IMR-90 (cell line): ENCODE measurements at regions not wholly inside any gene's neighbourhood (a gene's known extent, or its start where the extent isn't known, plus 50 kb on each side); places are given as distances from the start of the nearest gene placed in this dataset.

Experiments used
- ATAC-seq: fragments of 200-7000 bp; cut with Tn5 transposase; 2 replicates; pipeline ENCODE4 v1.9.1; 2020; ENCODE audit warnings: low read depth, mild to moderate bottlenecking, moderate library complexity
- BruUV-seq: library from RNA; stranded (reverse); fragments of 400-500 nt; replicated peaks from 2 replicates; lab custom pipeline; 2021; lab: Mats Ljungman, UMichigan
- CTCF ChIA-PET: fragments of 300-600 bp; formaldehyde crosslinking; extraction: SDS; loops from one replicate; lab custom pipeline; 2021; ENCODE audit warnings: antibody characterized with exemption; lab: Yijun Ruan, JAX
- POLR2A ChIA-PET: fragments of 300-600 bp; sonication (Branson Sonifier 250); formaldehyde crosslinking; loops from one replicate; lab custom pipeline; 2022; ENCODE audit warnings: antibody characterized with exemption; ENCODE audit not compliant: unreplicated experiment; lab: Charles Lee
- DNase-seq: peaks from one replicate; pipeline ENCODE4 v3.0.0; 2013
- H2AFZ ChIP-seq: replicated peaks from 2 replicates; pipeline ENCODE3; 2013; ENCODE audit warnings: low read length, mild to moderate bottlenecking; ENCODE audit not compliant: poor library complexity
- H2AK5ac ChIP-seq: 2 replicates; pipeline ENCODE4 v1.6.1; 2013; ENCODE audit warnings: low read depth, low read length, inconsistent platforms
- H2AK9ac ChIP-seq: replicated peaks from 2 replicates; pipeline ENCODE3; 2013; ENCODE audit warnings: mild to moderate bottlenecking, low read depth, low read length, moderate library complexity; ENCODE audit not compliant: poor library complexity
- H2BK120ac ChIP-seq: 2 replicates; pipeline ENCODE4 v1.6.1; 2013; ENCODE audit warnings: low read depth, low read length, inconsistent platforms
- H2BK15ac ChIP-seq: 3 replicates; pipeline ENCODE4 v1.6.1; 2013; ENCODE audit warnings: low read depth, low read length, inconsistent platforms
- H2BK20ac ChIP-seq: 2 replicates; pipeline ENCODE4 v1.6.1; 2013; ENCODE audit warnings: low read depth, mild to moderate bottlenecking, inconsistent platforms, low read length, moderate library complexity
- H2BK5ac ChIP-seq: 2 replicates; pipeline ENCODE4 v1.6.1; 2013; ENCODE audit warnings: mild to moderate bottlenecking, low read depth, low read length, inconsistent platforms; ENCODE audit not compliant: poor library complexity, severe bottlenecking
- H3K14ac ChIP-seq: replicated peaks from 2 replicates; pipeline ENCODE4 v1.6.1; 2013; ENCODE audit warnings: low read depth, low read length, inconsistent platforms
- H3K18ac ChIP-seq: 2 replicates; pipeline ENCODE4 v1.6.1; 2013; ENCODE audit warnings: low read depth, low read length, control low read depth
- H3K23ac ChIP-seq: 2 replicates; pipeline ENCODE4 v1.6.1; 2013; ENCODE audit warnings: low read depth, low read length, inconsistent platforms
- H3K27ac ChIP-seq: 2 replicates; pipeline ENCODE4 v1.5.1; 2013; ENCODE audit warnings: mild to moderate bottlenecking, control low read depth, low read length; ENCODE audit not compliant: insufficient read depth
- H3K27me3 ChIP-seq: 2 replicates; pipeline ENCODE4 v1.6.1; 2013; ENCODE audit warnings: low read length; ENCODE audit not compliant: control insufficient read depth, insufficient read depth
- H3K36me3 ChIP-seq: 2 replicates; pipeline ENCODE4 v1.6.1; 2013; ENCODE audit warnings: low read length, mixed read lengths; ENCODE audit not compliant: control insufficient read depth, insufficient read depth
- H3K4ac ChIP-seq: 2 replicates; pipeline ENCODE4 v1.6.1; 2013; ENCODE audit warnings: low read depth, low read length, inconsistent platforms
- H3K4me1 ChIP-seq: 2 replicates; pipeline ENCODE4 v1.6.1; 2013; ENCODE audit warnings: low read length, mixed read lengths; ENCODE audit not compliant: control insufficient read depth, insufficient read depth
- H3K4me2 ChIP-seq: 2 replicates; pipeline ENCODE4 v1.6.1; 2013; ENCODE audit warnings: low read depth, mild to moderate bottlenecking, control low read depth, low read length, moderate library complexity
- H3K4me3 ChIP-seq: 2 replicates; pipeline ENCODE4 v1.5.1; 2013; ENCODE audit warnings: low read depth, mild to moderate bottlenecking, control low read depth, low read length, moderate library complexity; ENCODE audit not compliant: insufficient read depth
- H3K56ac ChIP-seq: 2 replicates; pipeline ENCODE4 v1.6.1; 2013; ENCODE audit warnings: low read length, inconsistent platforms; ENCODE audit not compliant: insufficient read depth; ENCODE audit errors: extremely low read depth
- H3K79me1 ChIP-seq, 2 experiments: 2 replicates each; pipeline ENCODE4 v1.6.1; 2013; ENCODE audit warnings: low read length in 2 of 2, inconsistent platforms in 1 of 2, low read depth in 1 of 2
- H3K9ac ChIP-seq: 2 replicates; pipeline ENCODE4 v1.6.1; 2013; ENCODE audit warnings: low read depth, low read length, control low read depth
- H3K9me1 ChIP-seq: 2 replicates; pipeline ENCODE4 v1.6.1; 2013; ENCODE audit warnings: low read length, inconsistent platforms; ENCODE audit not compliant: insufficient read depth
- H3K9me3 ChIP-seq: 2 replicates; pipeline ENCODE4 v1.6.1; 2013; ENCODE audit warnings: low read length; ENCODE audit not compliant: control insufficient read depth, insufficient read depth
- H4K20me1 ChIP-seq: 2 replicates; pipeline ENCODE4 v1.6.1; 2013; ENCODE audit warnings: low read length, inconsistent platforms; ENCODE audit not compliant: insufficient read depth
- H4K5ac ChIP-seq: 2 replicates; pipeline ENCODE4 v1.6.1; 2013; ENCODE audit warnings: mild to moderate bottlenecking, low read depth, low read length, control low read depth
- H4K8ac ChIP-seq, 2 experiments: 2 replicates each; pipeline ENCODE4 v1.6.1; 2013; ENCODE audit warnings: low read depth in 2 of 2, low read length in 2 of 2, control low read depth in 1 of 2, inconsistent platforms in 1 of 2
- H4K91ac ChIP-seq: 2 replicates; pipeline ENCODE4 v1.6.1; 2013; ENCODE audit warnings: low read depth, low read length, inconsistent platforms; ENCODE audit not compliant: insufficient read depth
- BHLHE40 ChIP-seq: fragments of 150-350 bp; IDR thresholded peaks from 2 replicates; pipeline ENCODE4 v1.6.1; 2016; ENCODE audit warnings: mild to moderate bottlenecking, low read depth, low read length
- CEBPB ChIP-seq: IDR thresholded peaks from 2 replicates; pipeline ENCODE4 v1.6.1; 2012; ENCODE audit warnings: low read depth, low read length, improper control_type of control experiment
- CHD1 ChIP-seq: IDR thresholded peaks from 2 replicates; pipeline ENCODE4 v1.6.1; 2012; ENCODE audit warnings: low read depth, low read length, improper control_type of control experiment
- FOS ChIP-seq: fragments of 150-350 bp; IDR thresholded peaks from 2 replicates; pipeline ENCODE4 v1.6.1; 2016; ENCODE audit warnings: low read depth, low read length
- MAFK ChIP-seq: IDR thresholded peaks from 2 replicates; pipeline ENCODE4 v1.6.1; 2012; ENCODE audit warnings: low read depth, low read length, improper control_type of control experiment
- MAZ ChIP-seq: IDR thresholded peaks from 2 replicates; pipeline ENCODE4 v1.6.1; 2012; ENCODE audit warnings: low read depth, mild to moderate bottlenecking, low read length, improper control_type of control experiment, moderate library complexity, borderline replicate concordance
- MXI1 ChIP-seq: IDR thresholded peaks from 2 replicates; pipeline ENCODE4 v1.6.1; 2012; ENCODE audit warnings: low read depth, mild to moderate bottlenecking, low read length, moderate library complexity, borderline replicate concordance
- NFE2L2 ChIP-seq: fragments of 150-350 bp; IDR thresholded peaks from 2 replicates; pipeline ENCODE4 v1.6.1; 2016; ENCODE audit warnings: low read depth, mild to moderate bottlenecking, low read length
- POLR2A ChIP-seq: IDR thresholded peaks from 2 replicates; pipeline ENCODE4 v1.6.1; 2012; ENCODE audit warnings: mild to moderate bottlenecking, low read depth, low read length
- RAD21 ChIP-seq: IDR thresholded peaks from 2 replicates; pipeline ENCODE4 v1.6.1; 2012; ENCODE audit warnings: low read length, improper control_type of control experiment
- RCOR1 ChIP-seq: IDR thresholded peaks from 2 replicates; pipeline ENCODE4 v1.6.1; 2012; ENCODE audit warnings: mild to moderate bottlenecking, low read length, improper control_type of control experiment; ENCODE audit not compliant: insufficient replicate concordance
- RFX5 ChIP-seq: IDR thresholded peaks from 2 replicates; pipeline ENCODE4 v1.8.0; 2012; ENCODE audit warnings: low read depth, mild to moderate bottlenecking, low read length, moderate library complexity
- SMC3 ChIP-seq: fragments of 150-350 bp; IDR thresholded peaks from 2 replicates; pipeline ENCODE4 v1.6.1; 2016; ENCODE audit warnings: low read depth, mild to moderate bottlenecking, antibody characterized with exemption, low read length, moderate library complexity
- USF2 ChIP-seq: fragments of 150-350 bp; IDR thresholded peaks from 2 replicates; pipeline ENCODE4 v1.6.1; 2017; ENCODE audit warnings: mild to moderate bottlenecking, antibody characterized with exemption, low read length, low read depth
- WGBS, 2 experiments: methylation state at CpG; one replicate each; pipeline versions ENCODE4 v1.1.5 to v1.1.7; 2013; ENCODE audit warnings: missing lambda C conversion rate in 2 of 2; ENCODE audit not compliant: insufficient read length in 1 of 2; ENCODE audit errors: extremely low coverage in 2 of 2; 5-methylcytosine and 5-hydroxymethylcytosine counted together
- dilution Hi-C: fragments of 300-500 bp; cut with HindIII; formaldehyde crosslinking; loops from one replicate; pipeline ENCODE4 v1.14.3; 2018; ENCODE audit warnings: low sequenced_read_pairs; ENCODE audit not compliant: unreplicated experiment
- in situ Hi-C: fragments of 300-500 bp; cut with MboI; formaldehyde crosslinking; loops from 3 replicates; pipeline ENCODE4 v1.14.3; 2019; ENCODE audit warnings: low sequenced_read_pairs, inconsistent platforms, mixed read lengths
- intact Hi-C: fragments of 100-400 bp; cut with micrococcal nuclease; formaldehyde crosslinking; loops from 2 replicates; pipeline ENCODE4 v1.10.0; 2022
- TF ChIP-seq, protein P1 (sequence below): conservative IDR thresholded peaks from 2 replicates; pipeline ENCODE4 v1.5.1; 2012; ENCODE audit warnings: mild to moderate bottlenecking, low read depth, low read length, improper control_type of control experiment
- TF ChIP-seq, protein P2 (sequence below): fragments of 150-350 bp; IDR thresholded peaks from 2 replicates; pipeline ENCODE4 v1.6.1; 2016; ENCODE audit warnings: low read depth, mild to moderate bottlenecking, low read length, moderate library complexity, borderline replicate concordance

- intact Hi-C loops = no loop called here
- H3K27me3 ChIP-seq = no peaks in the 10 kb centered on the region
- no peak overlapping the region for H3K4me2 ChIP-seq
- 25% methylated on average over 1 of the region's 1 CpG; no CpG with 5 or more reads in 1 of the 2 experiments for WGBS, 2 experiments
- no peak overlapping the region for H2BK20ac ChIP-seq
- TF ChIP-seq FOS (no peak), CHD1 (no peak), MAZ (no peak), CEBPB (no peak), MXI1 (no peak), NFE2L2 (no peak), SMC3 (no peak), BHLHE40 (no peak), RCOR1 (no peak), RFX5 (no peak), RAD21 (no peak), USF2 (no peak), MAFK (no peak), POLR2A (no peak)
- TF ChIP-seq, protein P1, sequence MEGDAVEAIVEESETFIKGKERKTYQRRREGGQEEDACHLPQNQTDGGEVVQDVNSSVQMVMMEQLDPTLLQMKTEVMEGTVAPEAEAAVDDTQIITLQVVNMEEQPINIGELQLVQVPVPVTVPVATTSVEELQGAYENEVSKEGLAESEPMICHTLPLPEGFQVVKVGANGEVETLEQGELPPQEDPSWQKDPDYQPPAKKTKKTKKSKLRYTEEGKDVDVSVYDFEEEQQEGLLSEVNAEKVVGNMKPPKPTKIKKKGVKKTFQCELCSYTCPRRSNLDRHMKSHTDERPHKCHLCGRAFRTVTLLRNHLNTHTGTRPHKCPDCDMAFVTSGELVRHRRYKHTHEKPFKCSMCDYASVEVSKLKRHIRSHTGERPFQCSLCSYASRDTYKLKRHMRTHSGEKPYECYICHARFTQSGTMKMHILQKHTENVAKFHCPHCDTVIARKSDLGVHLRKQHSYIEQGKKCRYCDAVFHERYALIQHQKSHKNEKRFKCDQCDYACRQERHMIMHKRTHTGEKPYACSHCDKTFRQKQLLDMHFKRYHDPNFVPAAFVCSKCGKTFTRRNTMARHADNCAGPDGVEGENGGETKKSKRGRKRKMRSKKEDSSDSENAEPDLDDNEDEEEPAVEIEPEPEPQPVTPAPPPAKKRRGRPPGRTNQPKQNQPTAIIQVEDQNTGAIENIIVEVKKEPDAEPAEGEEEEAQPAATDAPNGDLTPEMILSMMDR = no peak
- TF ChIP-seq, protein P2, sequence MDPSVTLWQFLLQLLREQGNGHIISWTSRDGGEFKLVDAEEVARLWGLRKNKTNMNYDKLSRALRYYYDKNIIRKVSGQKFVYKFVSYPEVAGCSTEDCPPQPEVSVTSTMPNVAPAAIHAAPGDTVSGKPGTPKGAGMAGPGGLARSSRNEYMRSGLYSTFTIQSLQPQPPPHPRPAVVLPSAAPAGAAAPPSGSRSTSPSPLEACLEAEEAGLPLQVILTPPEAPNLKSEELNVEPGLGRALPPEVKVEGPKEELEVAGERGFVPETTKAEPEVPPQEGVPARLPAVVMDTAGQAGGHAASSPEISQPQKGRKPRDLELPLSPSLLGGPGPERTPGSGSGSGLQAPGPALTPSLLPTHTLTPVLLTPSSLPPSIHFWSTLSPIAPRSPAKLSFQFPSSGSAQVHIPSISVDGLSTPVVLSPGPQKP = no peak
- no peak overlapping the region for H3K4ac ChIP-seq
- H3K36me3 ChIP-seq = no peaks in the 10 kb centered on the region
- no peak overlapping the region for H2AFZ ChIP-seq
- no peak overlapping the region for H3K23ac ChIP-seq
- H3K56ac ChIP-seq = no peak overlapping the region
- H2BK5ac ChIP-seq = no peak overlapping the region
- DNase-seq = no peak
- H3K27ac ChIP-seq = no peak overlapping the region
- peaks cover 20% of the 10 kb centered on the region for H3K9me3 ChIP-seq
- H3K9me1 ChIP-seq = no peaks in the 10 kb centered on the region
- dilution Hi-C loops = no loop called here
- BruUV-seq = no TSS peak
- no peak overlapping the region for H3K18ac ChIP-seq
- H3K9ac ChIP-seq = no peak overlapping the region
- in situ Hi-C loops = no loop called here
- H3K14ac ChIP-seq = no peak overlapping the region
- no peak overlapping the region for H4K5ac ChIP-seq
- no peak overlapping the region for H2AK5ac ChIP-seq
- CTCF ChIA-PET = no interaction called here
- no peak overlapping the region for H3K4me3 ChIP-seq
- H2AK9ac ChIP-seq = no peak overlapping the region
- no peak for ATAC-seq
- no peaks in the 10 kb centered on the region for H3K79me1 ChIP-seq
- H4K20me1 ChIP-seq = no peaks in the 10 kb centered on the region
- POLR2A ChIA-PET = no interaction called here
- H3K4me1 ChIP-seq = no peaks in the 10 kb centered on the region
- H4K8ac ChIP-seq = no peak overlapping the region
- no peak overlapping the region for H2BK15ac ChIP-seq
- H4K91ac ChIP-seq = no peak overlapping the region
- H2BK120ac ChIP-seq = no peak overlapping the region
Measured at GRCh38 chr19:28367146-28367545, 845.8 kb downstream of the UQCRFS1 start.
